ENCODE measurements at regions not wholly inside any gene's neighbourhood (a gene's known extent, or its start where the extent isn't known, plus 50 kb on each side); places are given as distances from the start of the nearest gene placed in this dataset.
"Not testable (repeated sequence)": the region's sequence is repeated elsewhere in the genome, so short reads cannot be mapped to it uniquely, and the experiment has no call there.

GRCh38 chr16:75780669-75781068 lies 54.4 kb upstream of the CPHXL start:
- no peak for DNase-seq (ENCODE audit: low spot score)

DNA sequence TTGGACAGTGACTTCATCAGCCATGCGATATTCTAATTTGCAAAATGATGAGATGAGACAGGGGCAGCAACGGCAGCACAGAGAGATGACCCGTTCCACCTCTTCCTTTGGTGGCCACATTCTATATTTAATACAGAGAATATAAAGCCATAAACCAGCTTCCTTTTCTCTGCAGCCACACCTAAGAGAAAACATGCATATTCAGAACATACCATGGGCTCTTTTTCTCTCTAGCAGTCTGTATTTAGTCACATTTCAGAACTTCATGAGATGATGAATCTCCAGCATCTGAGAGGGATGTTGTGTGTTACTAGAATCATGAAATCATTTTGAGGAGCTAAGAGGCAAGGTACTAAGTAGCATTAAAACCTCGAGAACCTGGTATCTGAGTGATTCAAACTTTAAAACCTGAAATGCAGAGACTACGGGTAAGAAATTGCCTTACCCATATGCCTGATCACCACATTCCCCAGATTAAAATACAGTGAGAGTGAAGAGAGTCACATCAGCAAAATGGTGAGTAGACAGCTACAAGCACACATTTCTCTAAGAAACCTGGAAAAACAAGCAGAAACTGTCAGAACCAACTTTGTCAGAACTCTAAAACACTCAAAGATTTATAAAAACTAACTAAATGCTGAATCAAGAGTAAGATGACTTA lies 55.5 kb upstream of the CPHXL start:
- no peak for DNase-seq (ENCODE audit: low spot score)

GRCh38 chr16:75787440-75787839 lies 61.1 kb upstream of the CPHXL start:
- DNase-seq (ENCODE audit: low spot score) = no peak

GRCh38 chr16:75789237-75789636 lies 62.9 kb upstream of the CPHXL start:
- DNase-seq (ENCODE audit: low spot score) = peak; percentile 66

GRCh38 chr16:75792771-75793492 lies 66.6 kb upstream of the CPHXL start:
- DNase-seq (ENCODE audit: low spot score) = no peak

DNA sequence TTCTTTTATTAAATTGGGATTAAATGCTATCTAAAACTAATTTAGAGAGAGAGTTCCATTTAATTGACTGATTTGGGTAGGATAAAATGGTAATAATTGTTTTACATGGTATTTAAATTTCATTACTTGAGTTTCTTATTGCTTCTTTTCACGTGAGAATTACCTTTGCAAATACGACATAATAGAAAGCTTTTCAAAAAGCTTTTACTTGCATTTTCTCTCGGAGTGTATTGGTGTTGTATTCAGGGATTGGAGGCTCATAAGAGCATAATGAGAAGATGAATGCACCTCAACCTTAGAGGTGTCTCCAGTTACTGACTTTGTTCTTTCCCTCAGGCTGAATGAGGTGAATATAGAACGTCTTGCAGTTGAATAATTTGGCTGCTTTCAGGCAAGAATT lies 67.4 kb upstream of the CPHXL start:
- no peak for DNase-seq (ENCODE audit: low spot score)

- no peak for DNase-seq (ENCODE audit: low spot score)
Observed at GRCh38 chr16:75794426-75794825, 68.1 kb upstream of the CPHXL start.

- DNase-seq (ENCODE audit: low spot score) = no peak
Observed at GRCh38 chr16:75798714-75799113, 72.4 kb upstream of the CPHXL start.

- no peak for DNase-seq (ENCODE audit: low spot score)
Observed at GRCh38 chr16:75801307-75801706, 75.0 kb upstream of the CPHXL start.

GRCh38 chr16:75803753-75804152 lies 77.5 kb upstream of the CPHXL start:
- no peak for DNase-seq (ENCODE audit: low spot score)

DNA sequence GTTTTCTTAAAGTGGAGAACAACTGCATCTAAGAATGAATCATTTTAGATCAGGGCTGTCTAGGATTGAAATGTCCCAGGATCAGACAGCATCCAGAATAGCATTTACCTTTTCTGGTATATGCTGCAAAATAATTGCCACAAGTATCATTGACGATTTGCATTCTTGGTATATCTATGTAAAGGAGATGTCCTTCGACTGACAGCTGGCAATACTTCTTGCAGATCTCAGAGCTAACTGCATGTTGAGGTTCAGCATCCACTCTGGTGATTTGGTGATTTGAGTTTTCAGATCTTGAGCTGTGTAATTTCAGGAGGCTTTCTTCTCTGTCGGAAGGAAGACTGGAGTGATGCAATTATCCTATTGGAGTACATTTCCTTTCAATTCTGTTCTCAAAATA lies 78.1 kb upstream of the CPHXL start:
- no peak for DNase-seq (ENCODE audit: low spot score)

DNA sequence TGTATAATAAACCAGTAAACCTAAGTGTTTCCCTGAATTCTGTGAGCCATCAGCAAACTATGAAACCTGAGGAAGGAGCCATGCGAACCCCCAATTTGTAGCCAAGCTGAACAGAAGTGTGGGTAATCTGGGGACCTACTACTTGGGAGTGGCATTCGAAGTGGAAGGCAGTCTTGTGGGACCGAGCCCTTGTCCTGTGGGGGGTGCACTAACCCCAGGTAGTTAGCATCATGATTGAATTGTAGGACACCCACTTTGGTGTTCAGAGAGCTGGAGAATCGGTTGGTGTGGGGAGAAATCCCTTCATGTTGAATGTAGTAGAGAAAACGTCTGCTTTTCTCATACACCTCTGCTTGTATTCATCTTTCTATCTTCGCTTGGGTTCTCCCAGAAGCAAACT lies 79.7 kb upstream of the CPHXL start:
- DNase-seq (ENCODE audit: low spot score) = no peak

GRCh38 chr16:75806487-75806886 lies 80.2 kb upstream of the CPHXL start:
- DNase-seq (ENCODE audit: low spot score) = no peak

DNA sequence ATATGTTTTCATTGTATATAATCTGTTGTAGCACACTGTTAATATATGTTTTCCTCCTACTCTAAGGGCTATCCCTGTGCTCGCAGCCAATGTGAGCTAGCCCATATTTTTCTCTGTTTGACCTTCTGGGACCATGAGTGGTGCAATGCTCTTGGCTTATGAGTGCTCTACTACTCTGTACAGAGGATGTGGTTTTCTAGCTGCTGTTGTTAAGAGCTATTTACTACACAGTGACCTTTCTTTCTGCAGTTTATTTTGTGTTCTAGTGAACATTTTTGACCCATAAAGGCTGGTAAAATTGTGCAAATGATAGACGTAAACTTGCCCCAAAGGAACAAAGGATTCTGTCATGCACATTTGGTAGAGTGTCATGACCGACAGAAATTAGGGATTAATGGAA lies 84.1 kb upstream of the CPHXL start:
- no peak for DNase-seq (ENCODE audit: low spot score)

DNA sequence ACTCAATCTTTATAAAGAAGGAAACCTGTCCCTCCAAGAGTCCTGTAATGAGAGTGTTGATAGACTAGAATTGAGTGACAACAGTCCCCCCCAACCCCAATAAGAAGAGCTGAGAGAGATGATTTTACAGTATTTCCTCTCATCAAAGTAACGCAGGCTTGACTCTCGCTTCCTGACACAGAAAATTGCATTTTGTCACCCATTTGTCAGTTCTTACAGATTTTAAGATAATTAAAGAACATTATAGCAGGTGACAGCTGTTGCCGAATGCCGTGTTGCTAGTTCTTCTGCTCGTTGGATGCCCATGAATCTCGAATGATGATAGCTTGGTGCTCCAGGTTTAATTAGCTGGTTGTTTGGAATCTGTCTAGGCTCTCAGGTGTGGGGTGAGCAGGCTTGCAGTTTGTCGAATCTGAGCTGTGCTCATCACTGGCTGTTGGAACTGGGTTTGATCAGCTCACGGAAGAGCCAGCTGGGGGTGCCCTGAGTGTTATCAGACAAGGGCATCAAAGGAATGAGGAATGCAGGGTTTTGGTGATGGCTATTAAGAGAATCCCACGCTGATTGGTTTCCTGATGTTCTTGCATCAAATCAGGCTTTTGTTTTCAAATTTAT lies 84.8 kb upstream of the CPHXL start:
- no peak for DNase-seq (ENCODE audit: low spot score)

- no peak for DNase-seq (ENCODE audit: low spot score)
Observed at GRCh38 chr16:75818491-75818890, 92.2 kb upstream of the CPHXL start.

DNA sequence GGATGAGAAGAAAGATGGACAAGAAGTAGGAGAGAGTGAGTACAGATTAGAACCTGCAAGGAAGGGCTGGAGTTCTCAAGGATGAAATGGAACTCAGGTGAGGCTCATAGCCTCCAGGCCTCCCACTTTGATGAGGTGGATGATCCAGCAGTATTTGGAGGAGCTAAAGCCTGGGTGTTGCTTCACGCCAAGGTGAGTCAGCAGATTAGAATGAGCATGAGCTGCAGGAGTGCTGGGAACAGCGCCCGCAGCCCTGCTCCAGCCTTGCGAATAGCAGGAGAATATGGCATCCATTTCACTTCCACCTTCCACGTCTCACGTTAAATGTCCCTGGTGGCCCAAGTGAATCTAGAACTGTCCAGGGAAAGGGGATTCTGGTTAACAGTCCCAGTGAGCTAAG lies 94.4 kb upstream of the CPHXL start:
- DNase-seq (ENCODE audit: low spot score) = no peak

- no peak for DNase-seq (ENCODE audit: low spot score)
Observed at GRCh38 chr16:75821117-75821516, 94.8 kb upstream of the CPHXL start.

DNA sequence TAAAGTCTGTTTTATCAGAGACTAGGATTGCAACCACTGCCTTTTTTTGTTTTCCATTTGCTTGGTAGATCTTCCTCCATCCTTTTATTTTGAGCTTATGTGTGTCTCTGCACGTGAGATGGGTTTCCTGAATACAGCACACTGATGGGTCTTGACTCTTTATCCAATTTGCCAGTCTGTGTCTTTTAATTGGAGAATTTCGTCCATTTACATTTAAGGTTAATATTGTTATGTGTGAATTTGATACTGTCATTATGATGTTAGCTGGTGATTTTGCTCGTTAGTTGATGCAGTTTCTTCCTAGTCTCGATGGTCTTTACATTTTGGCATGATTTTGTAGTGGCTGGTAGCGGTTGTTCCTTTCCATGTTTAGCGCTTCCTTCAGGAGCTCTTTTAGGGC lies 99.5 kb upstream of the CPHXL start:
- not testable (repeated sequence) for DNase-seq (ENCODE audit: low spot score)

GRCh38 chr16:75827372-75828038 lies 101.2 kb upstream of the CPHXL start:
- DNase-seq (ENCODE audit: low spot score) = not testable (repeated sequence)

- not testable (repeated sequence) for DNase-seq (ENCODE audit: low spot score)
Observed at GRCh38 chr16:75833385-75833784, 107.1 kb upstream of the CPHXL start.

DNA sequence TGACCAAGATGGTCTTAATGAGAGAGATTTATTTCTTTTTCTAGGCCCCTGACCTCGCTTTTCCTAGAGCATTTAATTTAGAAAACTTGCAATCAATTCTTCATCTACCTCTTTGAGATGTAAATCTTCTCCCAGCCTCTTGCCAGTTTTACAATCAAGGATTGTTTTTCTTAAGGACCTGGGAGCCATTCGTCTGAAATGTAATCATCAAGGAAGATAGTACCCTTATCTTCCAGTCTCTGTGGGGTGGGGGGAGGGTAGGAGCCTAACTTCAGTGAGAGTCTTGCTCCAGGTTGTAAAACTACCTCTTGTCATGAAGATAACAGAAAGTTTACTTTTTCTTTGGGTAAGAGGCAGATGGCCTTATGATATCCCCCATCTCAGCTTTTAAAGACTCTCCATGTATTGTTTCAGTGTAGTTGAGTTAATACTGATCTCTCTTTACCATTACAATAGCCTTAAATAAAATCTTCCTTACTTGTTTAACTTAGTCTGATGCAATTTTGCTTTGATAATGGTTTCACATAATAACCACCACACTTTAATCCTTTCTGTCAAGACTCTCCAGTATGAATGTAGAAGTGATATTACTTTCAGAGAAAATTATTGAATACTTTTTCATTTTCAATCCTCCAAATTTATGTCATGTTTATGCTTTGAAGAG lies 110.2 kb upstream of the CPHXL start:
- no peak for DNase-seq (ENCODE audit: low spot score)

Measured in AG08395 (cell line).